C4-2B (cell line): ENCODE measurements at regions not wholly inside any gene's neighbourhood (a gene's known extent, or its start where the extent isn't known, plus 50 kb on each side); places are given as distances from the start of the nearest gene placed in this dataset.

ENCODE experiments used
- H3K27ac ChIP-seq: fragments of 450-650 bp; 2 replicates; pipeline ENCODE4 v1.5.1; 2017
- ZFX ChIP-seq: fragments of 450-650 bp; IDR thresholded peaks from 2 replicates; pipeline ENCODE4 v1.6.1; 2017
- TF ChIP-seq, protein P1 (sequence below): fragments of 450-650 bp; conservative IDR thresholded peaks from 2 replicates; pipeline ENCODE4 v1.5.1; 2017; ENCODE audit warnings: mild to moderate bottlenecking

DNA sequence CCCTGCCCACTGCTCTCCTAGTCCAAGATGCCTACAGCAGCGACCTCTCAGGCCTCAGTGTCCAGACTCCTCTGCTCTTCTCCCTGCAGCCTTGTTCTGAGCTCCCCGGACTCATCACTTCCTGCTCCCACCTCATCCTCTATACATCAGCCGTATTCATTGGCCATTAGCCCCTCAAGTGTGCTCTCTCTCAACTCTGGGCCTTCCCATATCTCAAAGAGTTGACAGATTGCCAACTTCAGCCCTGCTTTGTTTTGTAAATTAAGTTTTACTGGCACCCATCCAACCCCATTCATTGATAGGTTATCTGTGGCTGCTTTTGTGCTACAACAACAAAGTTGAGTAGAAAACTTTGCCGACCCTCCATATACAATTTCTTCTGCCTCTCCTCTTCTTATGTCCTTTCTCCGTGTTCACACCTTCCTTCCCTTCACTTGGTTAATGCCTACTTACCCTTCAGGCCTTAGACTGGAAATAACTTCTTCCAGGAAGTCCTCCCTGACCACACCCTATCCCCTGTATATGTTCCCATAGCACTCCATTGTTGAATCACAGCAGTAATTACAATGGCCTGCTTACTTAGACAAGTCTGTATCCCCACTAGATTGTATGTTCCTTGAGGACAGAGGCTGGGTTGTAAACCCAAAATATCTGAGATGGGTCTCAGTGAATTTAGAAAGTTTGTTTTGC, 63.4 kb upstream of the TANC2 start:
- H3K27ac ChIP-seq: no peak overlapping the region
- TF ChIP-seq, protein P1, sequence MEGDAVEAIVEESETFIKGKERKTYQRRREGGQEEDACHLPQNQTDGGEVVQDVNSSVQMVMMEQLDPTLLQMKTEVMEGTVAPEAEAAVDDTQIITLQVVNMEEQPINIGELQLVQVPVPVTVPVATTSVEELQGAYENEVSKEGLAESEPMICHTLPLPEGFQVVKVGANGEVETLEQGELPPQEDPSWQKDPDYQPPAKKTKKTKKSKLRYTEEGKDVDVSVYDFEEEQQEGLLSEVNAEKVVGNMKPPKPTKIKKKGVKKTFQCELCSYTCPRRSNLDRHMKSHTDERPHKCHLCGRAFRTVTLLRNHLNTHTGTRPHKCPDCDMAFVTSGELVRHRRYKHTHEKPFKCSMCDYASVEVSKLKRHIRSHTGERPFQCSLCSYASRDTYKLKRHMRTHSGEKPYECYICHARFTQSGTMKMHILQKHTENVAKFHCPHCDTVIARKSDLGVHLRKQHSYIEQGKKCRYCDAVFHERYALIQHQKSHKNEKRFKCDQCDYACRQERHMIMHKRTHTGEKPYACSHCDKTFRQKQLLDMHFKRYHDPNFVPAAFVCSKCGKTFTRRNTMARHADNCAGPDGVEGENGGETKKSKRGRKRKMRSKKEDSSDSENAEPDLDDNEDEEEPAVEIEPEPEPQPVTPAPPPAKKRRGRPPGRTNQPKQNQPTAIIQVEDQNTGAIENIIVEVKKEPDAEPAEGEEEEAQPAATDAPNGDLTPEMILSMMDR: no peak

DNA sequence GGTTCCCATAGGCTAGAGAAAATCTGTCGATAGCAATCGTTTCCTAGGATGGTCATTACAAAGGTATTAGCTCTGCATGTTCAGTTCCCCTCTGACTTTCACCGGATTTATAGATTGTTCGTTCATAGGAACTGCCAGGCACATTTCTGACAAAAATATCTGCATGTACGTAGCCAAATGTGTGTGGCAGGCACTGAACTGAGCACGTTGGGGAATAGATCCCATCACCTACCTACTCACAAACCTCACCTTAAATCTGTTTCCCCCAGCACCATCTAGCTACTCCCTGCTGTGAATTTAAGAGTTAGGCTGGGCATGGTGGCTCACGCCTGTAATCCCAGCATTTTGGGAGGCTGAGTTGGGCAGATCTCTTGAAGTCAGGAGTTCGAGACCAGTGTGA, 64.5 kb upstream of the TANC2 start:
- H3K27ac ChIP-seq: no peak overlapping the region
- TF ChIP-seq, protein P1: no peak
- TF ChIP-seq ZFX: no peak

DNA sequence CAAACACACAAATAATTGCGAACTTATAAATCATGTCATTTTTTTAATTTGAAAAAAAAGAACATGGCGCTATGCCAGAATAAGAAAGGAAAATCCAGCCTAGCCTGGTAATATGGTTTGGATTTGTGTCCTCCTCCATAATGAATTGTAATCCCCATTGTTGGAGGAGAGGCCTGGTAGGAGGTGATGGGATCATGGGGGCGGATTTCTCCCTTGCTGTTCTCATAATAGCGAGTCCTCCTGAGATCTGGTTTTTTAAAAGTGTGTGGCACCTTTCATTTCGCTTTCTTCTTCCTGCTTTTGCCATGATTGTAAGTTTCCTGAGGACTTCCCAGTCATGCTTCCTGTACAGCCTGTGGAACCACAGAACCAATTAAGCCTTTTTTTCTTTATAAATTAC, 65.9 kb upstream of the TANC2 start:
- no peak overlapping the region for H3K27ac ChIP-seq
- TF ChIP-seq, protein P1: no peak
- TF ChIP-seq ZFX: no peak

DNA sequence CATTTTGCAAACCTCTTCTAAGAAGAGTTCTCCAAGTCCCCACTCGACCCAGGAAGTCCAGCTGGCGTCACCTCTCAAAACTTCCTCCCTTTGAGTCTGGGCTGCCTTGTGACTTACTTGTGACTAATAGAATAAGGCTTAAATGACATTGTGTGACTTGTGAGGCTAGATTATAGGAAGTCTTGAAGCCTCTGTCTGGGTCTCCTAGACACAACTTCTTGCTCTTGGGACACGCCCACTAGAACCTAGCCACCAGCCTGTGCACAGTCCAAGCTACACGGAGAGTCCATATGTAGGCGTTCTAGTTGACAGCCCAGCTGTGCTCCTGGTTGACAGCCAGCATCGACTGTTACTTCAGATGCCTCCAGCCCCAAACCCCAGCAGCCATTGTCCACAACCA, 66.7 kb upstream of the TANC2 start:
- no peak for TF ChIP-seq ZFX
- TF ChIP-seq, protein P1: no peak
- no peak overlapping the region for H3K27ac ChIP-seq

DNA sequence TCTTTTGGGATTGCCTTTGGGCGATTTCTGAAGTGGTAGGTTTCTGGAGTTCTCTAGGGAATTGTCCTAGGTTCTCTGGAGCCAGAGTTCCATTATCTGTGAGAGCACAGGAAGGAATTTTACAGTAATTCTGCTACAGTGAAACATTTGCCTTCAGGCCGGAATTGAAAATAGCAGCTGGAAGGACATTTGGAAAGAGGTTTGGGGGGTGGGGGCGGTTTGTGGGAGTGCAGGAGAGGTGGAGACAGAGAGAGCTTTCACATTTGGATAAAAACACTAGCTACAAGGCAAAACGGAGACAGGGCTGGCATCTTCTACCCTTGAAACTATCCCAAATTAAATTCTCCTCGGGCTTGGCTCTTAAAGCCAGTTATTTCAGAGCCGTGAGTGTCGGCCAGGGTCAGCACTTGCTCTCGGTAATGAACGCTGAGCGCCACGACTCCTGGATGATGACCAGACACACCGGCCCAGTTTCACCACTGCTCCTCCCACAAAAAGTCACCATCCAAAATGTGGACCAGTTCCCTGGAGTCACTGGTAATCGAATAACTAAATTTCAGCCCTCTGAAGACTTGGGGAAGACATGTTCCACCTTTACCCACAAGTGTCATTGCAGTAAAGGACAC, 67.7 kb upstream of the TANC2 start:
- no peak overlapping the region for H3K27ac ChIP-seq
- TF ChIP-seq ZFX: no peak
- TF ChIP-seq, protein P1: no peak

DNA sequence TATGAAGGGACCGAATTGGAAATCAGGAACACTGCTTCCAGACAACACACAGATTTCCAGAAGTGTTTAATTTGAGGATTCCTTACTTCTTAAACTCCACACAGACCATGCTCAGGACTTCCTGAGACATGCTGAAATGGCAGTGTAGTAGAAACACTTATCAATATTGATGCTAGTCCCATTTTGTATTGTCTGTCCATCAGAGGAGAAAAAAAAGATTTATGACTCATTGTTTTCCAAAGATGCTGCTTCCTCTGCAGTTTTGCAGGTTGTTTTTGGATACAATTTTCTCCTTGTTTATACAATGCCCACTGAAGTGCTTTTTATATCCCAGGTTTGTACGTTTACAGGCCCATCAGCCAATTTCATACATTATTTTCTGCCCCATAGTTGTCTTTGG, 68.3 kb upstream of the TANC2 start:
- H3K27ac ChIP-seq: no peak overlapping the region
- TF ChIP-seq ZFX: no peak
- TF ChIP-seq, protein P1: no peak
